AG04450 (cell line): ENCODE measurements at regions not wholly inside any gene's neighbourhood (a gene's known extent, or its start where the extent isn't known, plus 50 kb on each side); places are given as distances from the start of the nearest gene placed in this dataset.
A peak's percentile ranks its signal among the peaks of the same experiment; 100 is the strongest.

Experiments used
- CTCF ChIA-PET: fragments of 300-600, 350-600 bp; formaldehyde crosslinking; extraction: SDS; loops from one replicate; lab custom pipeline; 2022; ENCODE audit warnings: antibody characterized with exemption, inconsistent platforms; lab: Charles Lee
- POLR2A ChIA-PET: fragments of 350-600 bp; formaldehyde crosslinking; extraction: SDS; loops from one replicate; lab custom pipeline; 2021; ENCODE audit warnings: antibody characterized with exemption, inconsistent platforms; lab: Yijun Ruan, JAX
- DNase-seq: peaks from one replicate; pipeline ENCODE4 v3.0.0-alpha.2; 2011; ENCODE audit warnings: low read depth, low spot score
- H3K27ac ChIP-seq: one replicate; pipeline ENCODE4 v1.5.1; 2012; ENCODE audit warnings: low read depth, low read length, control low read depth
- H3K27me3 ChIP-seq: one replicate; pipeline ENCODE4 v1.6.0; 2012; ENCODE audit warnings: low read length; ENCODE audit not compliant: control insufficient read depth, insufficient read depth
- H3K4me3 ChIP-seq: 2 replicates; pipeline ENCODE4 v1.5.1; 2011; ENCODE audit warnings: mild to moderate bottlenecking, low read depth, low read length, control low read depth
- H3K9me3 ChIP-seq: 2 replicates; pipeline ENCODE4 v1.5.1; 2012; ENCODE audit warnings: low read length; ENCODE audit not compliant: control insufficient read depth, insufficient read depth
- TF ChIP-seq, protein P1 (sequence below): IDR thresholded peaks from 2 replicates; pipeline ENCODE4 v1.5.1; 2011; ENCODE audit warnings: low read depth, low read length, control low read depth, inconsistent platforms

DNA sequence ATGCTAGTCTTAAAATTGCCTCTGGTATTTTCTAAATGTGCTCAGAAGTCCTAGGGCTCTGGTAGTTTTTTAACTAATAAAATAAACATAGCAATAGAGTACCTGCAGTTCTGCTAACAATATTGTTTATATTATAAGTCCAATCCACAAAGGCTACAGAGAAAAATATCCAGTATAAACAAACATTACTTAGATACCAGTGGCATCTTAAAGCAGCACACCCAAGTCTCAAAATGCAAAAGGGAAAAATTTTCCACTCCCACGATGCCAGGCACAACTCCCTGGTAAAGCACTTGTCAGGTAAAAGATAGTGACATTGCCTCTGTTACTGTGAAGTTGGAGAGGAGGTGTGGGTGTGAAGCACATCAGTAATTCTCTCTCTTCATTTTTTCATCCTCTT is 123.3 kb downstream of the OGFRL1 start:
- TF ChIP-seq, protein P1, sequence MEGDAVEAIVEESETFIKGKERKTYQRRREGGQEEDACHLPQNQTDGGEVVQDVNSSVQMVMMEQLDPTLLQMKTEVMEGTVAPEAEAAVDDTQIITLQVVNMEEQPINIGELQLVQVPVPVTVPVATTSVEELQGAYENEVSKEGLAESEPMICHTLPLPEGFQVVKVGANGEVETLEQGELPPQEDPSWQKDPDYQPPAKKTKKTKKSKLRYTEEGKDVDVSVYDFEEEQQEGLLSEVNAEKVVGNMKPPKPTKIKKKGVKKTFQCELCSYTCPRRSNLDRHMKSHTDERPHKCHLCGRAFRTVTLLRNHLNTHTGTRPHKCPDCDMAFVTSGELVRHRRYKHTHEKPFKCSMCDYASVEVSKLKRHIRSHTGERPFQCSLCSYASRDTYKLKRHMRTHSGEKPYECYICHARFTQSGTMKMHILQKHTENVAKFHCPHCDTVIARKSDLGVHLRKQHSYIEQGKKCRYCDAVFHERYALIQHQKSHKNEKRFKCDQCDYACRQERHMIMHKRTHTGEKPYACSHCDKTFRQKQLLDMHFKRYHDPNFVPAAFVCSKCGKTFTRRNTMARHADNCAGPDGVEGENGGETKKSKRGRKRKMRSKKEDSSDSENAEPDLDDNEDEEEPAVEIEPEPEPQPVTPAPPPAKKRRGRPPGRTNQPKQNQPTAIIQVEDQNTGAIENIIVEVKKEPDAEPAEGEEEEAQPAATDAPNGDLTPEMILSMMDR = no peak
- ChIA-PET CTCF (interaction anchor here (1.2 kb wide), 1 partner anchor 221 kb away, joined by 5 read pairs; no protein-coding TSS in a partner anchor), POLR2A (no interaction called here)
- H3K27ac ChIP-seq = no peak overlapping the region
- no peaks in the 10 kb centered on the region for H3K27me3 ChIP-seq
- no peak for DNase-seq
- H3K4me3 ChIP-seq = no peak overlapping the region
- H3K9me3 ChIP-seq = no peaks in the 10 kb centered on the region

DNA sequence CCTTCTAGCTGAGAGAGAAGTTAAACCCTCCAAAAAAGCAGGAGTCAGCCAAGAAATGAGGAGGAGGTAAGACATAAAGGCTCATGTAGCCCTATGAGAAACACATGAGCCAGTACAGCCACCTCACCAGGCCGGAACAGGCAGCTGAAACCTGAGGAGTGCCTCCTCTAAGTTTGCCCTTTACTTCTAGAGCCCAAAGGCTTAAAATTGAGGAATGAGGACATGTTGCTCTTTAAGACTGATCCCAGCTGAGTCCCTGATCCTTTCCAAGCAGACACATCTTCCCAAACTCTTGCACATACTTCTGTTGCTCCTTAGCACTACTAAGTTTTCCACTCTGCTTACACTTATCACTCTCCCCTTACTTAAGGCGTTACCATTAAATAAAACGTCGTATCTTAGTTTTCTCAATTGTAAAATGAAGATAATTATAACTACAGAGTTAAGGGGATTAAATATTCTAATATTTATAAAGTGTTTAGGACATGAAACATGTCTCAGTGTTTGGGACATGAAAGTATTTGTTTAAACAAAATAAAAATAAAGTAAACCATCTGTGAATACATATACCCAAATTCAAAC is 124.0 kb downstream of the OGFRL1 start:
- Histone ChIP-seq H3K9me3 (no peaks in the 10 kb centered on the region), H3K27ac (no peak overlapping the region), H3K4me3 (peak overlapping the region; percentile 11; the same call in 1 of the 2 replicates), H3K27me3 (no peaks in the 10 kb centered on the region)
- CTCF ChIA-PET = interaction anchor here (1.2 kb wide), 1 partner anchor 222 kb away, joined by 5 read pairs; no protein-coding TSS in a partner anchor
- POLR2A ChIA-PET = no interaction called here
- TF ChIP-seq, protein P1 = no peak
- DNase-seq = no peak

DNA sequence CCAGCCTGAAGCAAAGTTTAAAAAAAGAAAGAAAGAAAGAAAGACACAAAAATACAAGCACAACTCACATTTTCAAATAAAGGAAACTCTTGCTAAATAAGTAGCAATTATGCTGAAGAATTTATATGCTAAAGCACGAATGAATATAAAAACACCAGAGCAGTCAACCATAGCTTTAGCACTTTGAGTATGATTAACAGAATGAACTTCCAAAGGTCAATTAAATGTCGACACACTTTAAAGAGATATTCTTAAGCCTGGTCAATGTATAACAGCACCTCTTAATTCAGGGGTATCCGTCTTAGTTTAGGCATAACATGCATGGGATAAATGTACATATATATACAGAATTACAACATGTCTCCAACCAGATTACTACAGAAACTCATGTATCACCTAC is 125.9 kb downstream of the OGFRL1 start:
- ChIA-PET CTCF (no interaction called here), POLR2A (no interaction called here)
- Histone ChIP-seq H3K27me3 (no peaks in the 10 kb centered on the region), H3K27ac (no peak overlapping the region), H3K4me3 (no peak overlapping the region), H3K9me3 (no peaks in the 10 kb centered on the region)
- TF ChIP-seq, protein P1 = no peak
- DNase-seq = no peak

DNA sequence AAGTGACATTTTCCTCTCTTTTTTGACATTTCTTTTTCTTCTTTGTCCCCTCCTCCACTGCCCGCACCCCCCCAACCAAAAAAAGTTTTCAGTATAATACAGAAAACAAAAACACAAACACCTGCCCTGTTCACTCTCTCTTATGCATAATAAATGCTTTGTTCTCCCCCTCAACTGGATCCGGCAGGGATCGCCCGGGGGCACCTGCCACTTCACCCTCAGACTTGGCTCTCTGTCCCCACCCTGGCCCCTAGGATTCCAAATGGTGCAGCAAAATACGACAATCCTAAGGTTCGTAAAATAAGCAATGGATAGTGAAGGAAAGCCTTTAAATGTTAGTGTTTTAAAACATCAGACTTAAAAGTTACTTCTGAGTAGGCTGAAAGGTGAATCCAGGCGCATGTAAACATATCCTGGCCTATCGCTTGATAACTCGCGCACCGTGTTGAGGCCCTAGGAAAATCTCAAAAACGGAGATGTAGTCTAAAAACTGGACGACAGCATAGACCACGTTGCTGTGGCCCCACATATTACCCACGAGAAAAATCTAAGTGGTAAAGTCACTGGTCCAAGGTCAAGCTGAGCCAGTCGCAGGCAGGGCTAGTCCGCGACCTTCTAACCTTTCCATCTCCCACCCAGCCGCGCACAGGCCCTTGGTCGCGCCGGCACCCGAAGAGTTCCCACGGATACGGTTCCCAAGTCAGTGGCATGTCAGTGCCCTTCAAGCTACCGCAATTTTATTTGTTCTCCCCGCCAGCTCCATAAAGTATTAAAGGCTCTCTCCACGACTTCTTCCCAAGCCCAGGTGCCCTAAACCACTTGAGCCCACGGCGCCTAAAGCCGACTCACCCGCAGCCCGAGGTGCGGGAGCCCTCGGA is 130.8 kb downstream of the OGFRL1 start:
- TF ChIP-seq, protein P1 = no peak
- H3K27me3 ChIP-seq = no peaks in the 10 kb centered on the region
- DNase-seq = no peak
- peak overlapping the region; percentile 84 for H3K4me3 ChIP-seq
- CTCF ChIA-PET = interaction anchor here (0.7 to 2.5 kb wide), 3 partner anchors 20 to 90 kb away, joined by 3 to 12 read pairs (median 3); no protein-coding TSS in a partner anchor
- POLR2A ChIA-PET = interaction anchor here (0.9 kb wide), 1 partner anchor 19 kb away, joined by 3 read pairs; no protein-coding TSS in a partner anchor
- H3K9me3 ChIP-seq = no peaks in the 10 kb centered on the region; the same call in none of the 2 replicates
- peak overlapping the region; percentile 11 for H3K27ac ChIP-seq
